Activated CD4-positive, alpha-beta memory T cell treated with anti-CD3 and anti-CD28 coated beads for 36 hours (primary cell): ENCODE measurements at regions not wholly inside any gene's neighbourhood (a gene's known extent, or its start where the extent isn't known, plus 50 kb on each side); places are given as distances from the start of the nearest gene placed in this dataset.

Experiments
- CTCF ChIA-PET: fragments of 350-600 bp; sonication (Branson Sonifier 250); formaldehyde crosslinking; loops from one replicate; lab custom pipeline; 2021; ENCODE audit warnings: antibody characterized with exemption, inconsistent platforms; lab: Charles Lee
- POLR2A ChIA-PET: fragments of 350-600 bp; sonication (Branson Sonifier 250); formaldehyde crosslinking; loops from one replicate; lab custom pipeline; 2021; ENCODE audit warnings: antibody characterized with exemption; lab: Charles Lee
- DNase-seq: peaks from one replicate; pipeline ENCODE4 v3.0.0-alpha.2; 2020
- H3K27ac Mint-ChIP-seq: one replicate; pipeline ENCODE4 v1.8.0; 2021; ENCODE audit warnings: mixed read lengths
- H3K27me3 Mint-ChIP-seq: one replicate; pipeline ENCODE4 v1.8.0; 2021; ENCODE audit warnings: mixed read lengths
- H3K36me3 Mint-ChIP-seq: one replicate; pipeline ENCODE4 v1.8.0; 2021; ENCODE audit warnings: mixed read lengths
- H3K4me1 Mint-ChIP-seq: one replicate; pipeline ENCODE4 v1.8.0; 2021; ENCODE audit warnings: low read depth, mixed read lengths
- H3K4me3 Mint-ChIP-seq: one replicate; pipeline ENCODE4 v1.8.0; 2021; ENCODE audit warnings: mild to moderate bottlenecking, mixed read lengths
- H3K9me3 Mint-ChIP-seq: one replicate; pipeline ENCODE4 v1.8.0; 2021; ENCODE audit warnings: mixed read lengths
- intact Hi-C: fragments of 100-400 bp; cut with micrococcal nuclease; formaldehyde crosslinking; loops from one replicate; pipeline ENCODE4 v1.15.1; 2023

DNA sequence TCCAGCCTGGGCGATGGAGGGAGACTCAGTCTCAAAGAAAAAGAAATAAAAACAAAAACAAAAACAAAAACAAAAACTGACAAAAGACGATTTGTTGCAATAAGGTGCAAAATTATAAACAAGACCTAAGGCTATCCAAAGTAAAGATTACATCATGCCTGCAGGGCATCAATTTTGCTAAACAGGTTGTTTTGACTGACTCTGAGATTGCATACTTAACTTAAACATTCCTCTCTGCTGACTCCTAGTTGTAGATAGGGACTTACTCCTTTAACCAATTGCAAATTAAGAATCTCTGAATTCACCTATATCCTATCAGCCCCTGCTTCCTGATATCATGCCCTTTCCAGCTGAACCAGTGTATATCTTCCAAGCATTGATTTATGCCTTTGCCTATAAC is 2687.3 kb downstream of the PCDH7 start:
- POLR2A ChIA-PET = no interaction called here
- Mint-ChIP-seq H3K27me3 (no peaks in the 10 kb centered on the region), H3K36me3 (no peaks in the 10 kb centered on the region), H3K27ac (no peak overlapping the region), H3K4me3 (no peak overlapping the region), H3K4me1 (no peaks in the 10 kb centered on the region), H3K9me3 (peaks cover 22% of the 10 kb centered on the region)
- intact Hi-C loops = no loop called here
- DNase-seq = no peak
- CTCF ChIA-PET = no interaction called here

GRCh38 chr4:33411182-33411581 is 2691.0 kb downstream of the PCDH7 start:
- no peaks in the 10 kb centered on the region for H3K27me3 Mint-ChIP-seq
- POLR2A ChIA-PET = no interaction called here
- no peaks in the 10 kb centered on the region for H3K36me3 Mint-ChIP-seq
- CTCF ChIA-PET = interaction anchor here (0.6 kb wide), 1 partner anchor 492 kb away, joined by 3 read pairs; no protein-coding TSS in a partner anchor
- H3K4me1 Mint-ChIP-seq = no peaks in the 10 kb centered on the region
- intact Hi-C loops = no loop called here
- H3K9me3 Mint-ChIP-seq = peaks cover 26% of the 10 kb centered on the region
- no peak overlapping the region for H3K4me3 Mint-ChIP-seq
- H3K27ac Mint-ChIP-seq = no peak overlapping the region
- DNase-seq = no peak

DNA sequence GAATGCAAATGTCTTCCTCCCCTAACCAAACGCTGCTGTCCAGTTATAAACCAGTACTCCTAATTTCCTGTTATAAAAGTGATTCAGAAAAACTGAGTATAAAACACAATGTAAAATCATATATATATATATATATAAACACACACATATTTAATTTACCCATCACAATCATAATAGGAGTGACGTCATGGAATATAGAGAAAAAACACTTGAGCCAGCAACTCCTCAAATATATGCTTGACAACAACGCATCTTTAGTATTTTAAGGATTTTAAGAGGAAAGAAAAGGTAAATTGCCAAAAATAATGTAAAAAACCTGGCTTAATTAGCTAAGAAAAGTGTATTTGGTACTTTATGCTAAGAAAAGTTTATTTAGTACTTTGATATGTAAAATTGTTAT is 2701.7 kb downstream of the PCDH7 start:
- Mint-ChIP-seq H3K27me3 (no peaks in the 10 kb centered on the region), H3K9me3 (peaks cover 7% of the 10 kb centered on the region), H3K27ac (no peak overlapping the region), H3K4me1 (no peaks in the 10 kb centered on the region), H3K4me3 (no peak overlapping the region), H3K36me3 (no peaks in the 10 kb centered on the region)
- CTCF ChIA-PET = no interaction called here
- DNase-seq = no peak
- intact Hi-C loops = no loop called here
- POLR2A ChIA-PET = no interaction called here

DNA sequence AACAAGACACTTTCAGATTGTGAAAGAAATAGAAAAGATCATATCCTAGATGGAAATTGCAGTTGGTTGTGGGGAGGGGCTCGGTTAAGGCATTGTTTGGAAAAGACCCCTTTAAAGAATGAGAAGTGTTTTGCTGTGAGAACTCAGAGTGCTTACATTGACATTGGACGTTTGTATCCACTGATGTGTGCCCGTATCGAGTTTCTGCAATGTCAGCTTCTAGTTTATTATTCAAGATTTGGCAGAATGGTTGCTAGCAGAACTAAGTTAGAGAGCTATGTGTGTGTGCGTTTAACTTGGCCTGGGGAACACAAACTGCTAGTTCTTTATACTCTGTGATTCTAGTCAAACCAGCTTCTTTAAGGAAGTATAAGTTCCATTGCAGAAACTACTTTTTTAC is 2702.5 kb downstream of the PCDH7 start:
- peaks cover 5% of the 10 kb centered on the region for H3K9me3 Mint-ChIP-seq
- ChIA-PET POLR2A (no interaction called here), CTCF (no interaction called here)
- DNase-seq = no peak
- H3K27me3 Mint-ChIP-seq = no peaks in the 10 kb centered on the region
- intact Hi-C loops = no loop called here
- no peak overlapping the region for H3K4me3 Mint-ChIP-seq
- H3K27ac Mint-ChIP-seq = no peak overlapping the region
- H3K36me3 Mint-ChIP-seq = no peaks in the 10 kb centered on the region
- H3K4me1 Mint-ChIP-seq = no peaks in the 10 kb centered on the region

DNA sequence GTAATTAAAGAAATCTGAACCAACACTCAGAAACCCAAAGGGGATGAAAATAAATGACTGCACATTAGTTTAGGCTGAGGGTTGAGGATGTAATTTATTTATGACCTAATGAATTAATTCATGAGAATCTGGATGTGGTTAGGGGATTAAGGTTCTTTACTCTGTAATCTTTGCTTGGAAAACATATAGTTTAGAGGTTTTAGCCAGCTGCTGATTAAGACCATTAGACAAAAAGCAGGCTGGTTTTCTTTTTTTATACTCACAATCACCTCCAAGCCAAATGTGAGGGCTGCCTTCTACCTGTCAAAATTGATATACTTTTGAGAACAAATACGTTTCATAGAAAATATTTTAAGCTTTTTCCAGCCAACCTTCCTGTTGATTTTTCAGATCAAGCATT is 2705.8 kb downstream of the PCDH7 start:
- H3K36me3 Mint-ChIP-seq = no peaks in the 10 kb centered on the region

GRCh38 chr4:33427676-33428075 is 2707.5 kb downstream of the PCDH7 start:
- no peaks in the 10 kb centered on the region for H3K36me3 Mint-ChIP-seq
- H3K4me3 Mint-ChIP-seq = no peak overlapping the region
- CTCF ChIA-PET = no interaction called here
- no peak overlapping the region for H3K27ac Mint-ChIP-seq
- no peaks in the 10 kb centered on the region for H3K4me1 Mint-ChIP-seq
- POLR2A ChIA-PET = no interaction called here
- H3K27me3 Mint-ChIP-seq = no peaks in the 10 kb centered on the region
- DNase-seq = no peak
- H3K9me3 Mint-ChIP-seq = peaks cover 9% of the 10 kb centered on the region
- intact Hi-C loops = no loop called here

More for the DNA sequence above, 2705.8 kb downstream of the PCDH7 start:
- intact Hi-C loops = no loop called here
- peaks cover 7% of the 10 kb centered on the region for H3K9me3 Mint-ChIP-seq
- no peaks in the 10 kb centered on the region for H3K27me3 Mint-ChIP-seq
- DNase-seq = no peak
- CTCF ChIA-PET = no interaction called here
- POLR2A ChIA-PET = no interaction called here
- H3K27ac Mint-ChIP-seq = no peak overlapping the region
- no peak overlapping the region for H3K4me3 Mint-ChIP-seq
- H3K4me1 Mint-ChIP-seq = no peaks in the 10 kb centered on the region

DNA sequence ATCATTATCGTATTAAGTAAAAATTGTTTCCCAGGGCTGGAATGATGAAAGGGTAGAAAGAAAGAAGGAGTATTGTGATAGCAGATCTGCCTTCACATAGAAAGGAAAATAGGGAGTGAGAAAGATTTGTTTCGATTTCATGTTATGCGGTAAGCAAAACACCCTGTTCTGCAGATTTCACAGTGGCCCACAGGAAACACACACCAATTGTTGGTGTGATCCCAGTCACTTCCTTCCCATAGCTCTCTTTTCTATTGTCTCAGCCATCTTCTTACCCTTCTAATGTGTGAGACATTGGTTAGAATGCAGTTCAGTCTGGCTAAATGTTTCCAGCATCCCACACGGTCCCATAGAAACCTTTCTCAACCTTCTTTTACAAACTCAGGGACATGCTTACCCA is 2709.8 kb downstream of the PCDH7 start:
- H3K9me3 Mint-ChIP-seq = peaks cover 9% of the 10 kb centered on the region
- H3K27me3 Mint-ChIP-seq = no peaks in the 10 kb centered on the region
- no peaks in the 10 kb centered on the region for H3K36me3 Mint-ChIP-seq
- POLR2A ChIA-PET = no interaction called here
- CTCF ChIA-PET = no interaction called here
- no peak overlapping the region for H3K27ac Mint-ChIP-seq
- no peak overlapping the region for H3K4me3 Mint-ChIP-seq
- intact Hi-C loops = no loop called here
- no peaks in the 10 kb centered on the region for H3K4me1 Mint-ChIP-seq
- DNase-seq = no peak

DNA sequence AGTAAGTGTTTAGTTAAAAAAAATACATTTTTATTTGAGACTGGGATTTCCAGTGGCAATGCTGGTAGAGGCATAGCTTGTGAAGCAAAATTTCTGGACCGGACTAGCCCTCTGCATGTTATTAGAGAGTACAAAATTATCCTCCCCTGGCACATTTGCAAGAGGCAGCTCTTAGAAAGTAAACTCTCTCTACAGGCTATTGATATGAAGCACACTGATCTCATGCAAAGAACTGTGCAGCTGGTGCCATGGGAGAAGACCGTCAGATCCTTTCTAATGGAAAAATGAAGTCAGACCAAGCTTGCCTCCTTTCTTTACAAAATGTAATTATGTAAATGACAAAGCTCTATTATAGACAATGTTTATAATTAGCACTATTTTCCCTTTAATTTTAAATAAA is 2717.2 kb downstream of the PCDH7 start:
- no peak overlapping the region for H3K4me3 Mint-ChIP-seq
- POLR2A ChIA-PET = no interaction called here
- DNase-seq = no peak
- no peaks in the 10 kb centered on the region for H3K27me3 Mint-ChIP-seq
- no peaks in the 10 kb centered on the region for H3K36me3 Mint-ChIP-seq
- no peaks in the 10 kb centered on the region for H3K9me3 Mint-ChIP-seq
- CTCF ChIA-PET = no interaction called here
- H3K4me1 Mint-ChIP-seq = no peaks in the 10 kb centered on the region
- no peak overlapping the region for H3K27ac Mint-ChIP-seq
- intact Hi-C loops = no loop called here

GRCh38 chr4:33446953-33447352 is 2726.8 kb downstream of the PCDH7 start:
- Mint-ChIP-seq H3K4me1 (no peaks in the 10 kb centered on the region), H3K4me3 (no peak overlapping the region), H3K27ac (no peak overlapping the region), H3K27me3 (no peaks in the 10 kb centered on the region), H3K9me3 (peaks cover 15% of the 10 kb centered on the region), H3K36me3 (no peaks in the 10 kb centered on the region)
- ChIA-PET POLR2A (no interaction called here), CTCF (no interaction called here)
- intact Hi-C loops = no loop called here
- no peak for DNase-seq

DNA sequence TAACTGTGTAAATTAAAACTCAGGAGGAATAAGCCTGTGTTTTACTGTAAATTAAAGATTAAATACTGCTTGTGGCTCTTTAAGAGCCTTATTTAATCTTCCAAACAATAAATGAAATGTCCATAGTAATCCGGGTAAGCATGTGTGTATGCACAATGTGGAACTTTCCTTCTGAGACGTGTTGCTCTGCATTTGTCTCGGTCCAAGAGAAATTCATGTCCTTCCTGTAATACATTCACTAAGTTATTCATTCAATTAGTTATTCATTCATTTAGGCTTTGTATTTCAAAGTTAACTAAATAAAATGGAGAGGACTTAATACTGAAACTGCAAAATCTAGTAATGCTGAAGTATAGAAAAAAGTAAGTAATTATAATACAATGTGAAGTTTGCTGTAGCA is 2728.8 kb downstream of the PCDH7 start:
- no peak for DNase-seq
- Mint-ChIP-seq H3K4me3 (no peak overlapping the region), H3K4me1 (no peaks in the 10 kb centered on the region), H3K9me3 (peaks cover 14% of the 10 kb centered on the region), H3K36me3 (no peaks in the 10 kb centered on the region), H3K27me3 (no peaks in the 10 kb centered on the region), H3K27ac (no peak overlapping the region)
- ChIA-PET POLR2A (no interaction called here), CTCF (no interaction called here)
- intact Hi-C loops = no loop called here

DNA sequence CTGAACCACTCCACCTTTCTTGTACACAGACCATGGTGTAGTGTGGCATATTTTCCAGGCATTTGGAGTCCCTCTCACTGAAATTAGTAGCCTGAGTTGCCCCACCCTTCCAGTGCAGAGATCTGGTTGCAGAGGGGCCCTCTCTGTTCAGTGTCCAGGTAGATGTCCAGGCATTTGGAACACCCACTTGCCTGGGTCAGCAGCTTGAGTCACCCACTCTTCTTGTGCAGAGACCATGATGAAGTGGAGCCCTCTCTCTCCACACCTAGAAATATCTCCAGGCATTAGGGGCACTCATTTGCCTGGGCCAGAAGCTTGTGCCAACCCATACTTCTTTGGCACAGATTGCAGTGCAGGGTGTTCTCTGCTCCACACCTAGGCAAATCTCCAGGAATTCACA is 2733.3 kb downstream of the PCDH7 start:
- H3K36me3 Mint-ChIP-seq = no peaks in the 10 kb centered on the region
- H3K4me3 Mint-ChIP-seq = no peak overlapping the region
- no peak for DNase-seq
- intact Hi-C loops = no loop called here
- ChIA-PET POLR2A (no interaction called here), CTCF (no interaction called here)
- no peak overlapping the region for H3K27ac Mint-ChIP-seq
- H3K9me3 Mint-ChIP-seq = peaks cover 22% of the 10 kb centered on the region
- H3K27me3 Mint-ChIP-seq = no peaks in the 10 kb centered on the region
- H3K4me1 Mint-ChIP-seq = no peaks in the 10 kb centered on the region

- POLR2A ChIA-PET = no interaction called here
Measured at GRCh38 chr4:33453916-33454315, 2733.7 kb downstream of the PCDH7 start.

DNA sequence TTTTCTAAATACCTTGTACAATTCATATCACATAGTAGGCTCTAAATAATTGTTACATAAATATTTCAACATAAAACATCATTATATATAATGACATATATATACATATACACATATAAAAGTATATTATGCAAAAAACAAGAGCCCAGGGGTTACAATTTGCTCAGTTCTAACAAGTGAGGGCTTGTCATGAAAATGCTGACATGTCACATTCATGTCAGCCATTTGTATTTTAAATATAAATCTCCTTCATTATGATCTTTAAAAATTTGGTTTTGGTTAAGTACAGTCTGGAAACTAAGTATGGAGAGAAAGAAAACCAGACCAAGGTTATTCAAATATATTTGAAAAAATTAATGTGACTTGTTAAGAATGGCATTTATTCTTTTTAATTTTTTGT is 2745.4 kb downstream of the PCDH7 start:
- H3K9me3 Mint-ChIP-seq = peaks cover 7% of the 10 kb centered on the region
- H3K36me3 Mint-ChIP-seq = no peaks in the 10 kb centered on the region
- ChIA-PET POLR2A (no interaction called here), CTCF (no interaction called here)
- H3K4me3 Mint-ChIP-seq = no peak overlapping the region
- H3K4me1 Mint-ChIP-seq = no peaks in the 10 kb centered on the region
- H3K27me3 Mint-ChIP-seq = no peaks in the 10 kb centered on the region
- intact Hi-C loops = no loop called here
- DNase-seq = no peak
- no peak overlapping the region for H3K27ac Mint-ChIP-seq

More at GRCh38 chr4:33453916-33454315, 2733.7 kb downstream of the PCDH7 start:
- Mint-ChIP-seq H3K4me3 (no peak overlapping the region), H3K27me3 (no peaks in the 10 kb centered on the region), H3K27ac (no peak overlapping the region), H3K9me3 (peaks cover 22% of the 10 kb centered on the region), H3K36me3 (no peaks in the 10 kb centered on the region), H3K4me1 (no peaks in the 10 kb centered on the region)
- no peak for DNase-seq
- intact Hi-C loops = no loop called here
- CTCF ChIA-PET = no interaction called here

GRCh38 chr4:33467291-33467690 is 2747.1 kb downstream of the PCDH7 start:
- peaks cover 7% of the 10 kb centered on the region for H3K9me3 Mint-ChIP-seq
- intact Hi-C loops = no loop called here
- H3K27ac Mint-ChIP-seq = no peak overlapping the region
- no peak for DNase-seq
- no peak overlapping the region for H3K4me3 Mint-ChIP-seq
- CTCF ChIA-PET = no interaction called here
- no peaks in the 10 kb centered on the region for H3K27me3 Mint-ChIP-seq
- H3K4me1 Mint-ChIP-seq = no peaks in the 10 kb centered on the region
- no peaks in the 10 kb centered on the region for H3K36me3 Mint-ChIP-seq
- POLR2A ChIA-PET = no interaction called here
